Parathyroid adenoma (tissue), 2 donors: ENCODE measurements at regions not wholly inside any gene's neighbourhood (a gene's known extent, or its start where the extent isn't known, plus 50 kb on each side); places are given as distances from the start of the nearest gene placed in this dataset.

ENCODE experiments used
- H2AFZ ChIP-seq: fragments of 300-600 bp; sonication (generic); one replicate; pipeline ENCODE4 v1.7.0; 2017; ENCODE audit warnings: antibody characterized with exemption, mild to moderate bottlenecking
- H3K27ac ChIP-seq: fragments of 300-600 bp; sonication (generic); one replicate; pipeline ENCODE4 v1.7.0; 2017
- H3K27me3 ChIP-seq: fragments of 300-600 bp; sonication (generic); one replicate; pipeline ENCODE4 v1.7.0; 2017; ENCODE audit warnings: low read length; ENCODE audit not compliant: control insufficient read depth, insufficient read depth
- H3K36me3 ChIP-seq: fragments of 300-600 bp; sonication (generic); one replicate; pipeline ENCODE4 v1.7.0; 2017; ENCODE audit warnings: low read length; ENCODE audit not compliant: control insufficient read depth, insufficient read depth
- H3K4me1 ChIP-seq: fragments of 300-600 bp; sonication (generic); one replicate; pipeline ENCODE4 v1.7.0; 2017; ENCODE audit warnings: control low read depth
- H3K4me2 ChIP-seq: fragments of 300-600 bp; sonication (generic); one replicate; pipeline ENCODE4 v1.7.0; 2017; ENCODE audit warnings: low read length
- H3K4me3 ChIP-seq: fragments of 300-600 bp; sonication (generic); one replicate; pipeline ENCODE4 v1.7.0; 2017; ENCODE audit warnings: low read depth, low read length
- H3K79me2 ChIP-seq: fragments of 300-600 bp; sonication (generic); one replicate; pipeline ENCODE4 v1.7.0; 2017; ENCODE audit warnings: control low read depth
- H3K9ac ChIP-seq: fragments of 300-600 bp; sonication (generic); one replicate; pipeline ENCODE4 v1.7.0; 2017; ENCODE audit warnings: mild to moderate bottlenecking
- H3K9me3 ChIP-seq: fragments of 300-600 bp; sonication (generic); one replicate; pipeline ENCODE4 v1.7.0; 2017; ENCODE audit warnings: low read length; ENCODE audit not compliant: control insufficient read depth
- CTCF ChIP-seq: fragments of 300-600 bp; sonication (generic); IDR thresholded peaks from one replicate; pipeline ENCODE4 v1.7.0; 2017; ENCODE audit warnings: antibody characterized with exemption, mild to moderate bottlenecking
- donor health status: primary hyperparathyroidism.

GRCh38 chr5:58359981-58360380 lies 99.9 kb downstream of the PLK2 start:
- Histone ChIP-seq H3K4me3 (no peak overlapping the region), H3K27ac (no peak overlapping the region), H3K36me3 (no peaks in the 10 kb centered on the region), H3K9me3 (no peaks in the 10 kb centered on the region), H3K79me2 (no peaks in the 10 kb centered on the region), H3K9ac (no peak overlapping the region), H3K27me3 (no peaks in the 10 kb centered on the region), H2AFZ (no peak overlapping the region), H3K4me2 (no peak overlapping the region), H3K4me1 (no peaks in the 10 kb centered on the region)
- TF ChIP-seq CTCF, result no peak

- Histone ChIP-seq H3K4me3 (no peak overlapping the region), H3K4me2 (no peak overlapping the region), H3K36me3 (no peaks in the 10 kb centered on the region), H3K9ac (no peak overlapping the region), H3K4me1 (no peaks in the 10 kb centered on the region), H3K27ac (no peak overlapping the region), H3K79me2 (no peaks in the 10 kb centered on the region), H2AFZ (no peak overlapping the region), H3K27me3 (no peaks in the 10 kb centered on the region), H3K9me3 (no peaks in the 10 kb centered on the region)
- TF ChIP-seq CTCF, result no peak
These were observed 101.2 kb downstream of the PLK2 start for GRCh38 chr5:58358501-58359178.

- H3K9me3 ChIP-seq, result no peaks in the 10 kb centered on the region
- no peak overlapping the region for H3K27ac ChIP-seq
- no peaks in the 10 kb centered on the region for H3K36me3 ChIP-seq
- H3K9ac ChIP-seq, result no peak overlapping the region
- H3K4me1 ChIP-seq, result no peaks in the 10 kb centered on the region
- no peak overlapping the region for H3K4me3 ChIP-seq
- H2AFZ ChIP-seq, result no peak overlapping the region
- H3K27me3 ChIP-seq, result no peaks in the 10 kb centered on the region
- no peak for TF ChIP-seq CTCF
- H3K4me2 ChIP-seq, result no peak overlapping the region
- H3K79me2 ChIP-seq, result no peaks in the 10 kb centered on the region
These were observed 101.9 kb downstream of the PLK2 start for GRCh38 chr5:58357799-58358500.

GRCh38 chr5:58357121-58357520 lies 102.8 kb downstream of the PLK2 start:
- Histone ChIP-seq H3K27ac (no peak overlapping the region), H3K36me3 (no peaks in the 10 kb centered on the region), H3K4me3 (no peak overlapping the region), H3K9ac (no peak overlapping the region), H2AFZ (no peak overlapping the region), H3K4me2 (no peak overlapping the region), H3K79me2 (no peaks in the 10 kb centered on the region), H3K27me3 (no peaks in the 10 kb centered on the region), H3K9me3 (no peaks in the 10 kb centered on the region), H3K4me1 (no peaks in the 10 kb centered on the region)
- no peak for TF ChIP-seq CTCF

- Histone ChIP-seq H3K9ac (no peak overlapping the region), H3K4me2 (no peak overlapping the region), H3K27me3 (no peaks in the 10 kb centered on the region), H3K79me2 (no peaks in the 10 kb centered on the region), H3K4me1 (no peaks in the 10 kb centered on the region), H3K36me3 (no peaks in the 10 kb centered on the region), H3K9me3 (no peaks in the 10 kb centered on the region), H3K27ac (no peak overlapping the region), H2AFZ (no peak overlapping the region), H3K4me3 (no peak overlapping the region)
- TF ChIP-seq CTCF, result no peak
These were observed 103.2 kb downstream of the PLK2 start for GRCh38 chr5:58356662-58357061.
